Tibial nerve (tissue), 4 donors: ENCODE measurements at regions not wholly inside any gene's neighbourhood (a gene's known extent, or its start where the extent isn't known, plus 50 kb on each side); places are given as distances from the start of the nearest gene placed in this dataset.

ENCODE experiments used
- DNase-seq, 2 donors: peaks; one replicate each; pipeline ENCODE4 v3.0.0-alpha.2; 2019; ENCODE audit warnings: low spot score in 2 of 2
- H3K27ac ChIP-seq, 4 donors: fragments of 200-600 bp; sonication (generic) in 3 of 4; one replicate each; pipeline ENCODE4 v1.5.1; 2017 to 2019; ENCODE audit warnings: mild to moderate bottlenecking in 1 of 4
- H3K27me3 ChIP-seq, 2 donors: fragments of 200-600 bp; sonication (generic) in 1 of 2; one replicate each; pipeline versions ENCODE4 v1.5.1 to v1.6.0; 2017 to 2019
- H3K36me3 ChIP-seq, 3 donors: fragments of 200-600 bp; sonication (generic); one replicate each; pipeline ENCODE4 v1.5.1; 2018 to 2019
- H3K4me1 ChIP-seq, 4 donors: fragments of 200-600 bp; sonication (generic) in 3 of 4; one replicate each; pipeline ENCODE4 v1.5.1; 2017 to 2019
- H3K4me3 ChIP-seq, 4 donors: fragments of 200-600 bp; sonication (generic) in 3 of 4; one replicate each; pipeline ENCODE4 v1.5.1; 2017 to 2019; ENCODE audit warnings: mild to moderate bottlenecking in 1 of 4, moderate library complexity in 1 of 4
- H3K9me3 ChIP-seq, 4 donors: fragments of 200-600 bp; sonication (generic) in 3 of 4; one replicate each; pipeline ENCODE4 v1.5.1; 2017 to 2019
- CTCF ChIP-seq, 5 experiments: fragments of 200-600 bp in 3 of 5; fragments of 450-650 bp in 2 of 5; sonication (generic) in 3 of 5; IDR thresholded peaks; one replicate each; pipeline ENCODE4 v1.5.1; 2016 to 2019; ENCODE audit warnings: antibody characterized with exemption in 5 of 5, mild to moderate bottlenecking in 3 of 5, moderate library complexity in 2 of 5
- EP300 ChIP-seq, 2 donors: sonication (generic); formaldehyde crosslinking; IDR thresholded peaks; one replicate each; pipeline ENCODE4 v1.6.1; 2017; ENCODE audit warnings: antibody characterized with exemption in 2 of 2, mild to moderate bottlenecking in 1 of 2
- POLR2A ChIP-seq, 2 donors: fragments of 450-650 bp; IDR thresholded peaks; one replicate each; pipeline ENCODE4 v1.6.1; 2017; ENCODE audit warnings: antibody characterized with exemption in 2 of 2, mild to moderate bottlenecking in 2 of 2, moderate library complexity in 2 of 2
- WGBS, 2 donors: methylation state at CpG; one replicate each; pipeline ENCODE4 v1.1.5; 2018; 5-methylcytosine and 5-hydroxymethylcytosine counted together

GRCh38 chr1:213931836-213932235 is 55.9 kb upstream of the PROX1 start:
- no peaks in the 10 kb centered on the region for H3K27me3 ChIP-seq
- no peak for DNase-seq
- H3K4me1 ChIP-seq, result no peaks in the 10 kb centered on the region
- 45 to 49% methylated on average over 8 of the region's 8 CpGs for WGBS, 2 donors
- no peaks in the 10 kb centered on the region for H3K36me3 ChIP-seq
- TF ChIP-seq POLR2A (IDR thresholded peaks at IDR 0.05) (no peak), CTCF (IDR thresholded peaks at IDR 0.05) (no peak), EP300 (IDR thresholded peaks at IDR 0.05) (no peak)
- H3K27ac ChIP-seq, result no peak overlapping the region
- H3K4me3 ChIP-seq, result no peak overlapping the region
- H3K9me3 ChIP-seq, result no peaks in the 10 kb centered on the region

- H3K27ac ChIP-seq, result no peak overlapping the region
- H3K27me3 ChIP-seq, result no peaks in the 10 kb centered on the region
- H3K4me1 ChIP-seq, result no peaks in the 10 kb centered on the region
- 64 to 77% methylated on average over 5 of the region's 5 CpGs for WGBS, 2 donors
- no peaks in the 10 kb centered on the region for H3K9me3 ChIP-seq
- no peak overlapping the region for H3K4me3 ChIP-seq
- TF ChIP-seq POLR2A (IDR thresholded peaks at IDR 0.05) (no peak), EP300 (IDR thresholded peaks at IDR 0.05) (no peak), CTCF (IDR thresholded peaks at IDR 0.05) (no peak)
- no peak for DNase-seq
- no peaks in the 10 kb centered on the region for H3K36me3 ChIP-seq
Observed at GRCh38 chr1:213933336-213933735, 54.4 kb upstream of the PROX1 start.

GRCh38 chr1:213934649-213935048 is 53.1 kb upstream of the PROX1 start:
- no peak for TF ChIP-seq POLR2A (IDR thresholded peaks at IDR 0.05)
- TF ChIP-seq EP300 (IDR thresholded peaks at IDR 0.05), result no peak
- no peak for TF ChIP-seq CTCF (IDR thresholded peaks at IDR 0.05)
- no peak overlapping the region for H3K27ac ChIP-seq
- H3K4me3 ChIP-seq, result no peak overlapping the region
- 55 to 60% methylated on average over 5 of the region's 5 CpGs for WGBS, 2 donors
- H3K27me3 ChIP-seq, result no peaks in the 10 kb centered on the region
- H3K4me1 ChIP-seq, result no peaks in the 10 kb centered on the region
- DNase-seq, result no peak
- H3K9me3 ChIP-seq, result no peaks in the 10 kb centered on the region
- H3K36me3 ChIP-seq, result no peaks in the 10 kb centered on the region

GRCh38 chr1:213936571-213936970 is 51.2 kb upstream of the PROX1 start:
- TF ChIP-seq EP300 (IDR thresholded peaks at IDR 0.05) (no peak), CTCF (IDR thresholded peaks at IDR 0.05) (no peak), POLR2A (IDR thresholded peaks at IDR 0.05) (no peak)

More at GRCh38 chr1:213936571-213936970, 51.2 kb upstream of the PROX1 start:
- no peak for DNase-seq
- Histone ChIP-seq H3K9me3 (no peaks in the 10 kb centered on the region), H3K4me1 (no peaks in the 10 kb centered on the region), H3K27me3 (no peaks in the 10 kb centered on the region), H3K36me3 (no peaks in the 10 kb centered on the region), H3K4me3 (no peak overlapping the region), H3K27ac (no peak overlapping the region)
- 74 to 77% methylated on average over 3 of the region's 3 CpGs for WGBS, 2 donors
